ENCODE measurements at regions not wholly inside any gene's neighbourhood (a gene's known extent, or its start where the extent isn't known, plus 50 kb on each side); places are given as distances from the start of the nearest gene placed in this dataset.

- peak; percentile 2 for DNase-seq
These were observed 78.5 kb upstream of the BHLHE23 start for GRCh38 chr20:63085151-63085861.

GRCh38 chr20:63084563-63084927 is 77.8 kb upstream of the BHLHE23 start:
- no peak for DNase-seq

- no peak for DNase-seq
These were observed 77.2 kb upstream of the BHLHE23 start for GRCh38 chr20:63083831-63084562.

- no peak for DNase-seq
These were observed 76.4 kb upstream of the BHLHE23 start for GRCh38 chr20:63082939-63083735.

- no peak for DNase-seq
These were observed 75.7 kb upstream of the BHLHE23 start for GRCh38 chr20:63082308-63082938.

GRCh38 chr20:63081831-63082230 is 75.1 kb upstream of the BHLHE23 start:
- DNase-seq, result no peak

GRCh38 chr20:63081351-63081750 is 74.6 kb upstream of the BHLHE23 start:
- no peak for DNase-seq

- no peak for DNase-seq
These were observed 74.0 kb upstream of the BHLHE23 start for GRCh38 chr20:63080811-63081210.

GRCh38 chr20:63080411-63080810 is 73.6 kb upstream of the BHLHE23 start:
- no peak for DNase-seq

GRCh38 chr20:63079971-63080370 is 73.2 kb upstream of the BHLHE23 start:
- no peak for DNase-seq

- DNase-seq, result no peak
These were observed 70.9 kb upstream of the BHLHE23 start for GRCh38 chr20:63077705-63078104.

- no peak for DNase-seq
These were observed 69.7 kb upstream of the BHLHE23 start for GRCh38 chr20:63076421-63076820.

- DNase-seq, result no peak
These were observed 67.9 kb upstream of the BHLHE23 start for GRCh38 chr20:63074631-63075030.

GRCh38 chr20:63074182-63074581 is 67.4 kb upstream of the BHLHE23 start:
- DNase-seq, result no peak

- DNase-seq, result no peak
These were observed 66.9 kb upstream of the BHLHE23 start for GRCh38 chr20:63073738-63074065.

GRCh38 chr20:63072991-63073737 is 66.4 kb upstream of the BHLHE23 start:
- no peak for DNase-seq

- DNase-seq, result no peak
These were observed 65.5 kb upstream of the BHLHE23 start for GRCh38 chr20:63072231-63072791.

GRCh38 chr20:63071541-63072181 is 64.9 kb upstream of the BHLHE23 start:
- DNase-seq, result no peak

GRCh38 chr20:63070771-63071540 is 64.2 kb upstream of the BHLHE23 start:
- no peak for DNase-seq

- DNase-seq, result no peak
These were observed 63.5 kb upstream of the BHLHE23 start for GRCh38 chr20:63070301-63070625.

- no peak for DNase-seq
These were observed 62.1 kb upstream of the BHLHE23 start for GRCh38 chr20:63068711-63069367.

All from activated gamma-delta T cell treated with Interleukin-2 at 50 U/mL for 16 hours (primary cell).